ENCODE measurements at regions not wholly inside any gene's neighbourhood (a gene's known extent, or its start where the extent isn't known, plus 50 kb on each side); places are given as distances from the start of the nearest gene placed in this dataset.
"Not testable (repeated sequence)": the region's sequence is repeated elsewhere in the genome, so short reads cannot be mapped to it uniquely, and the experiment has no call there.

DNA sequence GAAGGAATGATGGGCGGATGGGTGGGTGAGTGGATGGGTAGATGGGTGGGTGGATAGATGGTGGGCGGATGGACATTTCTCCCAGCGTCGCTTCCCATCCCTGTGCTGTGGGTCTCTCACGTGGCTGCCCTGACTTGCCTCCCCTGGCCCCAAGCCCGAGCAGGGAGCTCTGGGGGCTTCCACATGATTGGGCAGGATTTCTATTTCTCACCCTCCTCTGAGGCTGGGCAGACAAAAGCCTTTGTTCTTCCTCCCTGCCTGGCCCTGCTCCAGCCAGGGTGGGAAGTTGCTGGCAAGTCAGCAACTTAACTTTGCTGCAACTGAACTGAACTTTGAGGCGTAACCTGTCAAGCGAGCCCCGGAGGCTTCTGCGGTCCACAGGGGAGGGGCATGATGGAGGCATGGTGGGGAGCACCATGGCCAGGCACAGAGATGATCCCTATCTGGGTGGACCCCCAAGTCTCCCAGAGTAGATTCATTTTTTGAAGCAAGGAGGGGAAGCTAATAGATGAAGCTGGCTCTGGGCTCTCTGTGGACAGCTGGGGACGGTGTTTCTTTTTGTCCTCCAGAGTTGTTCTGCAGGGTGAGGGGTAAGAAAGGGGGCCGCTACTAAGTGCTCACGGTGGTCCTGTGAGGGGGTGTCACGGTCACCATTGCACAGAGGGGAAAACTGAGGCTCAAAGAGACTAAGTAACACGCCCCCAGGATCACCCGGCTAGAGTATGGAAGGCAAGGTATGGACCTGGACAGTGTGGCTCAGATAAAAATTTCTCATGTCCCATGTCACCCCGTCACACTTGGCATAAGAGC lies 140.1 kb downstream of the CEBPB start:
- no peak for DNase-seq

DNA sequence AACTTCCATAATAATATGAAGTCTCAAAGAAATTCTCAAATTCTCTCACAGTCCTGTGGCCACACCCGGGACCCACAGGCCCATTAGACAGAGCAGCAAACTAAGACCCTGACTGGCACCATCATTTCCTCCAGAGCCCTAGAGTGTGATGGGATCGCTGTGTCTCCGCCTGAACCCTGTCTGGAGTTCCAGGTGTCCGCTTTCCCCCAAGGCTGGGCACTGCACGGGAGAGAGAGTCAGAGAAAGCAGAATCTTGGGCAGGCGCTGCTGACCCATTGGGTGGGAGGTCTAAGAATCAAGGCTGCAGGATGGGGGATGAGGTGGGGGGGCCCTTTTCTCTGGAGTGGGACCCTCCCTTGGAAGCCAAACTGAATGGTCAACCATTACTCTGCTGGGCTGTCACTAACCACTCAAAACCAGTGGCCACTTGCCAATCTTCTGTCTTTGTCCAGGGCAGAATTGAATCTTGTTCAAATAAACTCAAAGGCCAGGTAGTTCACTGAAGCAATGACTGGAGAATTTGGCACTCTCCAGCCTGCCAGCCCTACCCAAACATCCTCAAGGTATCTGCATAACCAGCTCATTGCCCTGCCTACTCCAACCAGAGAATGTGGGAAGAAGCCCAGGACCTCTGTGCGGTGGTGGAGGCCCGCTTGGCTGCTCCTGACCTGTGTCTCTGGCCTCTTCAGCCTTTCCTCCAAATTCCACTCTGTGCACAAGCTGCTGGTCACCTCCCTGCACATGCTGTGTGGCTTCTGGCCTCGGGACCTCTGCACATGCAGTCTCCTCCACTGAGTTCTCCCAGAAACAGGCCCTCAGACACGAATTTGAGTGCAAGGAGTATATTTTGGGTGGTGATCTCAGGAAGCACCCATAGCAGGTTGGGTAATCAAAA lies 141.1 kb downstream of the CEBPB start:
- no peak for DNase-seq

DNA sequence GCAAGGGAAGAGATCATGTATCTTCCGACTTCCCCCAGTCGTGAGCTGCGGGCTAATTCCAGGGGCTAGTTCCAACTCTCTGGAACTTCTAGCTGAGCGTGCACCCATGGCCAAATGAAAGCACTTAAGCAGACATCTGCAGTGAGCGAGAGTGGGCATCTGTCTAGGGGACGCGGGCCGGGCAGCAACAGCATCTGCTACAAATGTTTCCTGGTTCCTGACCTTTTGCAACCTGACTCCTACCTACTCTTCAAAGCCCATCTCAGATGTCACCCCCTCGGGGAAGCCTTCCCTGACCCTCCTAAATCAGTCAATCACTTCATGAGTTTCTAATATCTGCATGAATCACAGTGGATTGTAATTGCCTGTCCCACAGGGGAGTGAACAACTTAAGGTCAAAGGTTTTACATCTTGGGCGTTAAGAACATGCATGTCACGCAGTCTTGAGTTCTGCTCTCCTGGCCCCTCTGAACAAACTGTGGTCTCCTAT lies 141.9 kb downstream of the CEBPB start:
- no peak for DNase-seq

- DNase-seq = no peak
These were observed 142.6 kb downstream of the CEBPB start for GRCh38 chr20:50333131-50333670.

DNA sequence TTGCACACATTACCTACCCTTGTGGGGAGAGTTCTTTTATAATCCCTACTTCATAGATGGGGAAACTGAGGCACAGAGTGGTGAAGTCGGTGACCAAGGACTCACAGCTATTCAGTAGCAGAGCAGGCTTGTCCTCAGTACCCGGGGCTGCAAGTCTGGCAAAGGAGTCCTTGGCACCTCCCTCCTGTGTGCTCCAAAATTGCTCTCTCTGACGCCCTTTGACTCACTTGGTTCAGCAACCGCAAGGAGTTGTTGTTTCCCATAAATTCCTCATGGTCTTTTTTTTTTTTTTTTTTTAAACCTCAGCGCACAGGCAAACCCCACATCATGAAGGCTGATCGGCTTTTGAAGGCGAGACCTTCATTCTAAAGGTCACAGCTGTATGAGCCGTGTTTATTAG lies 143.2 kb downstream of the CEBPB start:
- DNase-seq = no peak

DNA sequence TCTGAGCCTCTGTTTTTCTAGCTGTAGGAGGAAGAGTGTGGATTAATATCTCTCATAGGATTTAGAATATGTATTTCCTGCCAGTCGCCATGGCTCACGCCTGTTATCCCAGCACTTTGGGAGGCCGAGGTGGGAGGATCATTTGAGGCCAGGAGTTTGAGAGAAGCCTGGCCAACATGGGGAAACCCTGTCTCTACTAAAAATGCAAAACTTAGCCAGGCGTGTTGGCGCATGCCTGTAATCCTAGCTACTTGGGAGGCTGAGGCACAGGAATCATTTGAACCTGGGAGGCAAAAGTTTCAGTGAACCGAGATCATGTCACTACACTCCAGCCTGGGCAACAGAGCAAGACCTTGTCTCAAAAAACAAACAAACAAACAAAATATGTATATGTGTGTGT lies 143.9 kb downstream of the CEBPB start:
- DNase-seq = not testable (repeated sequence)

GRCh38 chr20:50335105-50335504 lies 144.5 kb downstream of the CEBPB start:
- DNase-seq = peak; percentile 8

GRCh38 chr20:50335866-50336265 lies 145.2 kb downstream of the CEBPB start:
- DNase-seq = no peak

DNA sequence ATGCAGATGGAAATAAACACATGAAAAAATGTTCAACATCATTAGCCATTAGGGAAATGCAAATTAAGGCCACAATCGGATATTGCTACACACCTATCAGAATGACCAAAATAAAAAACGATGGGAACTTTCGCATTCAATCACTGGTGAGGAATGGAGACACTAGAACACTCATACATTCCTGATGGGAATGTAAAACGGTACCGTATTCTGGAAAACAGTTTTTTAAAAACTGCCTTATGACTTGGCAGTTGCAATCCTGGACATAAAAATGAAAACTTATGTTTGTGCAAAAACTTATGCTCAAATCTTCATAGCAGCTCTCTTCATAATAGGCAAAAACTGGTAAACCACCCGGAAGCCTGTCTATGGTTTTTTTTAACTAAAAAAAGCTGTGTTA lies 146.0 kb downstream of the CEBPB start:
- DNase-seq = no peak

GRCh38 chr20:50337521-50338466 lies 147.2 kb downstream of the CEBPB start:
- no peak for DNase-seq

DNA sequence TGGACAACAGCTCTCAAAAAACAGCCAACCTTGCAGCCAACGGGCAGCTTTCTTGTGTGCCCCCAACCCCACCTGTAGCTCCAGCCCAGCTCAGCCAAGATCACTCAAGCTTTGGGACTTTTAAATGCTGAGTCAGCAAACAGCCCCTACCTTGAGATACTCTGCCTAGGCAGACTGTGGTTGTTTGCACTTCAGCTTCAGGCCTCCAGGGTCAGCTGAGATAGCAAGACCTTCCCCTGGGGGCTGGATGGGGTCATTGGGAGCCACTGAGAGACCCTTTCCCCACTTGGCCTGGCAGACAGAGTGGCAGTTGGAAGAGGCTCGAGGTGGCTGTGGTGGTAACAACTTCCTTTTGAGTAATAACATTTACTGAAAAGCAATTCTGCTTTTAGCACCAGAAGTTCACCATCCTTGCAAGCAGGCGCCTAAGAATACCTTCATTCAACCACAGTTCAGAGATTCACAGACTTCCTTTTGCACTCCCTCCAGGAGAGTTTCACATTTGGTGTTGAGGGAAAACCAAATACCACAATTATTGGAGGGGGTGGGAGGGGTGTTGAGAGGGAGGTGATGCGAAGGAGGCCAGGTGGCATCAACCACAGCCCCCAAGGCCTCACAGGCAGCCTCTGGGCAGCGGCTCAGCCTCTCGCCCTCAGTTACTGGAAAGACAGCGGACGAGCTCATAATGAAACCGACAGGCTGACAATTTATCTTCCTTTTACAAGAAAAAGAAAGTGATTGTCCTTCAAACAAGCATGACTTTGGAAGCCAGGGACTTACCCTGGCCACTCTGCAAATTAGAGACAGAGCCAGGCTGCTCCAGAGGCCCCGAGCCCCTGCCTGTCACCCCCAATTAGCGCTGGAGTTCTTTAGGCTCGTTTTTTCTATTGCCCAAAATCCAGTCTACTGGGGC lies 148.1 kb downstream of the CEBPB start:
- no peak for DNase-seq

- DNase-seq = no peak
These were observed 148.9 kb downstream of the CEBPB start for GRCh38 chr20:50339466-50339901.

DNA sequence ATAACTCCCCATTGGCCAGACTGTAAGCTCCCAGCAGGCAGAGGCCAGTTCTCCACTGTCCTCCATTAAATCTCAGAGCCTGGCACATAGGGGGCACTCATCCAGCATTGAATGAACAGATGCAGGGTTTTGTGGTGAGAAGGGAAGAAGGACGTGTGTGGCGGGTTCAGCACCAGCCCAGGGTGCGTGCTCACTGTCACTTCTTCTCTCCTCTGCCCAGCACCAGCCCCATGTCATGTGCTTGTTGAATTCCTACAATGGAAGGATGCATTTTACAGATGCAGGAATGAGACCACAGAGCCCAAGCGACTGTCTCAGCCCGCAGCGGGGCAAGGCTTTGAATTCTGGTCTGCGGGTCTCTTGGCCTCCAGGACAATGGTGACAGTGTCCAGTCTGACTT lies 149.9 kb downstream of the CEBPB start:
- no peak for DNase-seq

GRCh38 chr20:50341050-50341449 lies 150.4 kb downstream of the CEBPB start:
- DNase-seq = no peak

DNA sequence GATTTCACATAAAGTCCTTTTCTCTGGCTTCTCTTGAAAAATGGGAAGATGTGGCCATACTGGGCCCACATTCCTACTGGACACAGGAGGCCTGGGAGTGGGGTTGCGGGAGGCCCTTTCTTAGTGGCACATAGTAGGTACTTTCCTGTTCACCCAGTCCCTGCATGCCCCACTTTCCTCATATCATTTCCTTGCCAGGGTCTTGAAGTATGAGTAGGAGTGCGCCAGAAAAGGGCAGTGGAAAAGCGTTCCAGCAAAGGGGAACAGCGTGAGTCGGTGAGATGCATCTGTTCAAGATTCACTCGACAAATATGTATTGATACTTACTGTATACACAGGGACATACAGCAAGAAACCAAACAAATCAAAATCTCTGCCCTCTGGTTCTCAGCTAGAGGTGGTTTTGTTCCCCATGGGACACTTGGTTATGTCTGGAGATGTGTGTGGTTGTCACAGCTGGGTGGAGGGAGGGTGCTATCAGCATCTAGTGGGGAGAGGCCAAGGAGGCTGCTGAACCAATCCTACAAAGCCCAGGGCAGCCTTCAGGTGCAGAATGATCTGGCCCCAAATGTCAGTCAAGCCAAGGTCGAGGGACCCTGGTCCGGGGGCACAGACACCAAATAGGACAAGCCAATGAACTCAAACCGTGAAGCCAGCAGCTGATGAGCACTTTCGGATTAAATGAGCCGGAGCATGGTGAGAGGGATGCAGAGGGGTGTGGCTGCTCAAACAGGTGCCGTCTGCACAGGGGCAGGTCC lies 151.4 kb downstream of the CEBPB start:
- no peak for DNase-seq

- DNase-seq = no peak
These were observed 152.0 kb downstream of the CEBPB start for GRCh38 chr20:50342638-50343102.

GRCh38 chr20:50343125-50343489 lies 152.5 kb downstream of the CEBPB start:
- DNase-seq = no peak

GRCh38 chr20:50343490-50344179 lies 153.0 kb downstream of the CEBPB start:
- DNase-seq = no peak

- DNase-seq = no peak
These were observed 153.8 kb downstream of the CEBPB start for GRCh38 chr20:50344232-50345071.

All from NCI-H1092 (cell line).